ENCODE measurements at regions not wholly inside any gene's neighbourhood (a gene's known extent, or its start where the extent isn't known, plus 50 kb on each side); places are given as distances from the start of the nearest gene placed in this dataset.
"Not testable (repeated sequence)": the region's sequence is repeated elsewhere in the genome, so short reads cannot be mapped to it uniquely, and the experiment has no call there.

DNA sequence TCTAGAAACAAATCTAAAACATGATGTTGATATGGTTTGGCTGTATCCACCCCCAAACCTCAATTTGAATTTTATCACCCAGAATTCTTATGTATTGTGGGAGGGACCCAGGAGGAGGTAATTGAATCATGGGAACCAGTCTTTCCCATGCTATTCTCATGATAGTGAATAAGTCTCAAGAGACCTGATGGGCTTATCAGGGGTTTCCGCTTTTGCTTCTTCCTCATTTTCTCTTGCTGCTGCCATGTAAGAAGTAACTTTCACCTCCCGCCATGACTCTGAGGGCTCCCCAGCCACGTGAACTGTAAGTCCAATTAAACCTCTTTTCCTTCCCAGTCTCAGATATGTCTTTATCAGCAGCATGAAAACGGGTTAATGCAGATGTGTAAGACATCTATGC lies 232.7 kb upstream of the ONECUT1 start:
- TF ChIP-seq CTCF (IDR thresholded peaks at IDR 0.05), result no peak
- intact Hi-C loops (cut with DNase I), result no loop called here
- no peaks in the 10 kb centered on the region for H3K4me1 ChIP-seq
- ATAC-seq, result no peak
- DNase-seq, result no peak
- H3K36me3 ChIP-seq (ENCODE audit: insufficient read depth in 1 of 2, low read depth in 1 of 2), result no peaks in the 10 kb centered on the region
- H3K27me3 ChIP-seq (ENCODE audit: insufficient read depth in 3 of 3, low read length in 2 of 3), result no peaks in the 10 kb centered on the region
- no peak overlapping the region for H3K4me3 ChIP-seq
- H3K27ac ChIP-seq, result no peak overlapping the region
- WGBS, 3 donors, result 69 to 77% (median 69%) methylated on average over 4 of the region's 4 CpGs
- H3K9me3 ChIP-seq, result peaks cover 9% of the 10 kb centered on the region

GRCh38 chr15:53013329-53013728 lies 223.2 kb upstream of the ONECUT1 start:
- Histone ChIP-seq H3K27me3 (ENCODE audit: insufficient read depth in 3 of 3, low read length in 2 of 3) (no peaks in the 10 kb centered on the region), H3K4me3 (no peak overlapping the region), H3K9me3 (no peaks in the 10 kb centered on the region), H3K27ac (no peak overlapping the region), H3K36me3 (ENCODE audit: insufficient read depth in 1 of 2, low read depth in 1 of 2) (no peaks in the 10 kb centered on the region), H3K4me1 (no peaks in the 10 kb centered on the region)
- intact Hi-C loops (cut with DNase I), result no loop called here
- no peak for TF ChIP-seq CTCF (IDR thresholded peaks at IDR 0.05)
- DNase-seq (no peak), ATAC-seq (no peak)
- WGBS, 3 donors, result 91 to 94% (median 94%) methylated on average over 2 of the region's 2 CpGs

DNA sequence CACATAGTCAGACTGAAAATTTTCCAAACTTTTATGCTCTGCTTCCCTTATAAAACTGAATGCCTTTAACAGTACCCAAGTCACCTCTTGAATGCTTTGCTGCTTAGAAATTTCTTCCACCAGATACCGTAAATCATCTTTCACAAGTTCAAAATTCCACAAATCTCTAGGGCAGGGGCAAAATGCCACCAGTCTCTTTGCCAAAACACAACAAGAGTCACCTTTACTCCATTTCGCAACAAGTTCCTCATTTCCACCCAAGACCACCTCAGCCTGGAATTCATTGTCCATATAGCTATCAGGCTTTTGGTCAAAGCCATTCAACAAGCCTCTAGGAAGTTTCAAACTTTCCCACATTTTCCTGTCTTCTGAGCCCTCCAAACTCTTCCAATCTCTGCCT lies 221.6 kb upstream of the ONECUT1 start:
- H3K27ac ChIP-seq; DNase-seq; H3K27me3 ChIP-seq (ENCODE audit: insufficient read depth in 3 of 3, low read length in 2 of 3); H3K36me3 ChIP-seq (ENCODE audit: insufficient read depth in 1 of 2, low read depth in 1 of 2); H3K9me3 ChIP-seq; intact Hi-C loops (cut with DNase I); H3K4me3 ChIP-seq; H3K4me1 ChIP-seq; ATAC-seq: not testable (repeated sequence)
- 88 to 95% (median 88%) methylated on average over 2 of the region's 2 CpGs for WGBS, 3 donors

- Histone ChIP-seq H3K27ac (no peak overlapping the region), H3K9me3 (no peaks in the 10 kb centered on the region), H3K4me1 (no peaks in the 10 kb centered on the region), H3K27me3 (ENCODE audit: insufficient read depth in 3 of 3, low read length in 2 of 3) (no peaks in the 10 kb centered on the region), H3K4me3 (no peak overlapping the region), H3K36me3 (ENCODE audit: insufficient read depth in 1 of 2, low read depth in 1 of 2) (no peaks in the 10 kb centered on the region)
- no peak for TF ChIP-seq CTCF (IDR thresholded peaks at IDR 0.05)
- intact Hi-C loops (cut with DNase I), result no loop called here
- DNase-seq, result no peak
- WGBS, 3 donors, result 35 to 61% (median 38%) methylated on average over 1 of the region's 1 CpG
- no peak for ATAC-seq
Measured at GRCh38 chr15:53009093-53009492, 219.0 kb upstream of the ONECUT1 start.

- intact Hi-C loops (cut with DNase I), result no loop called here
Measured at GRCh38 chr15:53000409-53000808, 210.3 kb upstream of the ONECUT1 start.

More at GRCh38 chr15:53000409-53000808, 210.3 kb upstream of the ONECUT1 start:
- 41 to 46% (median 43%) methylated on average over 4 of the region's 4 CpGs for whole genome bisulfite sequencing, 3 donors
- Histone ChIP-seq H3K27me3 (ENCODE audit: insufficient read depth in 3 of 3, low read length in 2 of 3) (no peaks in the 10 kb centered on the region), H3K4me3 (no peak overlapping the region), H3K9me3 (no peaks in the 10 kb centered on the region), H3K27ac (no peak overlapping the region), H3K36me3 (ENCODE audit: insufficient read depth in 1 of 2, low read depth in 1 of 2) (no peaks in the 10 kb centered on the region), H3K4me1 (no peaks in the 10 kb centered on the region)
- no peak for ATAC-seq
- no peak for TF ChIP-seq CTCF (IDR thresholded peaks at IDR 0.05)
- DNase-seq, result no peak

Data from psoas muscle (tissue), 7 donors.